ENCODE measurements at regions not wholly inside any gene's neighbourhood (a gene's known extent, or its start where the extent isn't known, plus 50 kb on each side); places are given as distances from the start of the nearest gene placed in this dataset.

GRCh38 chr1:209458921-209459320 is 124.6 kb upstream of the CAMK1G start:
- DNase-seq (ENCODE audit: low read depth), result no peak
- in situ Hi-C loops (cut with HindIII; ENCODE audit: low pct_unique_long_range_greater_than_20kb, low sequenced_read_pairs), result no loop called here

DNA sequence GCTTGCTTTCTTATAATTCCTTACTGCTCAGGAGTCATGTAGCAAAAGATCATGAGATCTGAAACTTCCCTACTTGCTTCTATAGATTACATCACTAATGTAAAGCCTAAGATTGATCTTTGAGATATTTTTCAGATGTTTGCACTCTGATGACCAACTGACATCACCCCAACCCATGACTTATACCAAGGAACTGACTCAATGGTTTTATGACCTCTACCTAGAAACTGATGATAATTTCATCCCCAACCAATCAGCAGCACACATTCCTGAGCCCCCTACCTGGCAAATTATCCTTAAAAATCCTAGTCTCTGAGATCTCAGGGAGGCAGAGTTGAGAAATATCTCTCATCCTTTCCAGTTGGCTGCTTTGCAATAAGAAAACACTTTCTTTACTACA is 122.3 kb upstream of the CAMK1G start:
- DNase-seq (ENCODE audit: low read depth), result no peak
- in situ Hi-C loops (cut with HindIII; ENCODE audit: low pct_unique_long_range_greater_than_20kb, low sequenced_read_pairs), result no loop called here

DNA sequence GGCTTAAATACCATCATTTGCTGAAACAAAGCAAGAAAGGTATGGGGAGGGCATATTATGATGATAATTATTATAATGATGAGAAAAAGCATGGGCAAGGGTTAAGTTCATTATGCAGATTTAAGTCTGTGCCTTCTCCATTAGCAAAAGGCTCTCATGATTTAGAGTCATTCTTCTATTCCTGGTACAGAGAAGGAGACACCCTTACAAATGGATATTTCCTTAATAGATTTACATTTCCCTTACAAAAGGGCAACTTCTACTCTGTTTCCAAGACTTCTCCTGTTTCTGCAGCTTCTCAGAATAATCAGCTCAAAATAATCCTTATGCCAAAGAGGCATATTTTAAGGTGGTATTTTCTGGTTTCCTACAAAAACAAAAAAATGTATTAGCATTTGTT is 121.1 kb upstream of the CAMK1G start:
- in situ Hi-C loops (cut with HindIII; ENCODE audit: low pct_unique_long_range_greater_than_20kb, low sequenced_read_pairs), result no loop called here

GRCh38 chr1:209463441-209463840 is 120.1 kb upstream of the CAMK1G start:
- DNase-seq (ENCODE audit: low read depth), result no peak
- in situ Hi-C loops (cut with HindIII; ENCODE audit: low pct_unique_long_range_greater_than_20kb, low sequenced_read_pairs), result no loop called here

More for the DNA sequence above, 121.1 kb upstream of the CAMK1G start:
- DNase-seq (ENCODE audit: low read depth), result no peak

DNA sequence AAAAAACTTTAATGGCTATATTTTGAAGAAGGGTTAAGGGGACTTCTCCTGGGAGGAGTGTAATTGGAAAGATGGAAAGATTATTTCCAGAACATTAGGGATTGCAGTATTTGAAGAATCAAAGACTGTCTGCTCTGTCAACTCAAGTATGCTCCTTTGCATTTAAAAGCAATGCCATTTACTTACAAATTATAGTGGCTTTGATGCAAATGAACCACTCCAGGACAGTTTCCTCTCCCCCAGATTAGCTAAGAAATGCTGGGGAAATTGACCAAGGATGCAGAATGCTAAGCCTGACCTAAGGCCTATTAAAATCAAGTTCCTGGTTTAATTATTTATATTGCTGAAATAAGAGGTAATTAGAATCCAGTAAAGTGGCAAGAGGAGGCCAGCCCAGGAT is 110.5 kb upstream of the CAMK1G start:
- in situ Hi-C loops (cut with HindIII; ENCODE audit: low pct_unique_long_range_greater_than_20kb, low sequenced_read_pairs), result no loop called here
- DNase-seq (ENCODE audit: low read depth), result no peak

GRCh38 chr1:209480345-209480744 is 103.2 kb upstream of the CAMK1G start:
- DNase-seq (ENCODE audit: low read depth), result no peak
- in situ Hi-C loops (cut with HindIII; ENCODE audit: low pct_unique_long_range_greater_than_20kb, low sequenced_read_pairs), result no loop called here

DNA sequence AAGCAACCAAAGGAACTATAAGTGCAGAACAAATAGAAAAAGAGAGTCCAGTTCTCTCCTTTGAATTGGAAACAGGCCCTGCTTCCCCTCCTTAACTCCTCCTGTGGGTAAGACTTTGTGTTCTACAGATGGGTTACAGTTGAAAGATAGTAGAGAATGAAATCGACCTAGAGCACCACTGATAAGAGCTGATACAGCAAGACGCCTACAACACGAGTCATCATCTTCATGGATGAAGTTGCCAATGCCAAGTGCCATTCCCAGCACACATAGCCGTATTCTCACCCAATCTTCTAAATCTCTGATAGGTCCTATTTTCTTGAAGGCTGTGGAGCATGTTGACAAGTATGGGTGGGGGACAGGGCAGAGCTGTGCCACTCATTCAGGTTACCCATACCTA is 99.8 kb upstream of the CAMK1G start:
- no peak for DNase-seq (ENCODE audit: low read depth)
- in situ Hi-C loops (cut with HindIII; ENCODE audit: low pct_unique_long_range_greater_than_20kb, low sequenced_read_pairs), result no loop called here

GRCh38 chr1:209484429-209484828 is 99.1 kb upstream of the CAMK1G start:
- in situ Hi-C loops (cut with HindIII; ENCODE audit: low pct_unique_long_range_greater_than_20kb, low sequenced_read_pairs), result no loop called here
- no peak for DNase-seq (ENCODE audit: low read depth)

DNA sequence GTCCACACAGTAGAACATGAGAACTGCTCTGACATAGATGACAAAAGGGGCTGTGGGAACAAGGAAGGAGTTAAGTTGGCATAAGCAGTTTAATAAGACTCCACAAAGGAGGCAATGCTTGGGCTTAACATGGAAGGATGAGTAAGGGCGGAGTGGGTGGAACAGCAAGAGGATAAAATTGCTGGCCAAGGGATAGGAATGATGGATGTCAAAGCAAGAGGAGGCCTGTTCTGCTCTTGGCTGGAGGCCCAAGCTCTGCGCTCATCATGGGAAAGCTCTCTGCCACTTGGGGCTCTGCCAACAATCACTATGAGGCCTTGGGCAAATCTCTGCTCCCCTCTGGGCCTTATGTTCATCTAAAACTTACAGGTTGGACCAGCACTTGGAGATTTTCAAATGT is 98.3 kb upstream of the CAMK1G start:
- DNase-seq (ENCODE audit: low read depth), result no peak
- in situ Hi-C loops (cut with HindIII; ENCODE audit: low pct_unique_long_range_greater_than_20kb, low sequenced_read_pairs), result no loop called here

GRCh38 chr1:209485751-209486150 is 97.8 kb upstream of the CAMK1G start:
- in situ Hi-C loops (cut with HindIII; ENCODE audit: low pct_unique_long_range_greater_than_20kb, low sequenced_read_pairs), result no loop called here

DNA sequence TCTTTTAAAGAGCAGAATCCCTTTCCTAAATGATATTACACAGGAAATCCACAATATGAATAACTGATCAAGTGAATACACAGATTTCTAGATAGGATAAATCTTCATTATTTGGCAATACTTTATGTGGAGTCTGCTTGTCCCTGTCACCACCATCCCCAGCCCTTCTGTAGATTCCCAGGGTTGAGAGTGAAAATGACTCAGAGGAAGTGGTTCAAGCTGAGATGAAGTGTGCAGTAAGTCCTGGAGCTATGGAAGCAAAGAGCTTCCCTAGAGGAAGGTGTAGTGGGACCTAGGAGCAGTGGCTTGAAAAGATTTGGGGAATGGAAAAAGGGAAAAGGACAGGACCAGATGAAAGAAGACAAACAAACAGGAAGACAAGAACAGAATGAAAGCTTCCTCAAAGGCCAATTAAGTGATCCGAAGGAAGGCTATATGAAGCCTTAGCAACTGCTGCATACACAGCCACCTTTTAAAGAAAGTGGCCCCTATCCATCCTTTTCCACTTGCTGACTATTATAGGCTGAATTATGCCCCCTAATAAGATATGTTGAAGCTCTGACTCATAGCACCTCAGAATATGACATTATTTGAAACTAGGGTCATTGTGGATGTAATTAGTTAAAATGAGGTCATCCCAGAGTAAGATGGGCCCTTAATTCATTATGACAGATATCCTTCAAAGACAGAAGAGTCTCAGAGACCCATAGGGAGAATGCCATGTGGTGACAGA is 96.5 kb upstream of the CAMK1G start:
- DNase-seq (ENCODE audit: low read depth), result no peak
- in situ Hi-C loops (cut with HindIII; ENCODE audit: low pct_unique_long_range_greater_than_20kb, low sequenced_read_pairs), result no loop called here

More at GRCh38 chr1:209485751-209486150, 97.8 kb upstream of the CAMK1G start:
- no peak for DNase-seq (ENCODE audit: low read depth)

DNA sequence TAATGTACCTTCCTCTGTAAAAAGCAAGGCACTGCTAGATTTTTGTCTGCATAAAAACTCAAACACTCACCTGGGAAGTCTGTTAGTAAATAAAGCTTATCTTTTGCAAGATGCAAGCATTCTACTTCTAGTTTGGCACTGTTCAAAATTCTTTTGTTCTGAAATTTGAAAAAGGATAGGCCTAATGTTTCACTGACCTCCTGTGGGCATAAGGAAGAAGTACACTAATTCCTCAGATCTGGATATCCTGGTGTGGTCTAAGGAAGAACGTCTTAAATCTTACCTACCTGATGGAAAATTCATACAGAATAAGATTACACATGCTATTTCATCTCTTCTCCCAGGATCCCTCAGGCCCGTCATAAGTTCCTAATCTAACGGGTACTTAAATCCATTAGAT is 93.5 kb upstream of the CAMK1G start:
- no peak for DNase-seq (ENCODE audit: low read depth)
- in situ Hi-C loops (cut with HindIII; ENCODE audit: low pct_unique_long_range_greater_than_20kb, low sequenced_read_pairs), result no loop called here

- DNase-seq (ENCODE audit: low read depth), result no peak
- in situ Hi-C loops (cut with HindIII; ENCODE audit: low pct_unique_long_range_greater_than_20kb, low sequenced_read_pairs), result no loop called here
These were observed 92.5 kb upstream of the CAMK1G start for GRCh38 chr1:209491031-209491430.

- no peak for DNase-seq (ENCODE audit: low read depth)
- in situ Hi-C loops (cut with HindIII; ENCODE audit: low pct_unique_long_range_greater_than_20kb, low sequenced_read_pairs), result no loop called here
These were observed 92.0 kb upstream of the CAMK1G start for GRCh38 chr1:209491496-209491895.

DNA sequence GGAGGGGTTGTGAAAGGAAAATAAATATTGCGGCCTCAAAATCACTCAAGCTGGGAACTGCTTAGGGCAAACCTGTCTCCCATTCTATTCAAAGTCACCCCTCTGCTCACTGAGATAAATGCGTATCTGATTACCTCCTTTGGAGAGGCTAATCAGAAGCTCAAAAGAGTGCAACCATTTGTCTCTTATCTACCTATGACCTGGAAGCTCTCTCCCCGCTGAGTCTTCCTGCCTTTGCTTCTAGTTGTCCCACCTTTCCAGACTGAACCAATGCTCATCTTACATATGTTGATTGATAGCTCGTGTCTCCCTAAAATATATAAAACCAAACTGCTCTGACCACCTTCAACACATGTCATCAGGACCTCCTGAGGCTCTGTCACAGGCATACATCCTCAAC is 91.6 kb upstream of the CAMK1G start:
- no peak for DNase-seq (ENCODE audit: low read depth)
- in situ Hi-C loops (cut with HindIII; ENCODE audit: low pct_unique_long_range_greater_than_20kb, low sequenced_read_pairs), result no loop called here

DNA sequence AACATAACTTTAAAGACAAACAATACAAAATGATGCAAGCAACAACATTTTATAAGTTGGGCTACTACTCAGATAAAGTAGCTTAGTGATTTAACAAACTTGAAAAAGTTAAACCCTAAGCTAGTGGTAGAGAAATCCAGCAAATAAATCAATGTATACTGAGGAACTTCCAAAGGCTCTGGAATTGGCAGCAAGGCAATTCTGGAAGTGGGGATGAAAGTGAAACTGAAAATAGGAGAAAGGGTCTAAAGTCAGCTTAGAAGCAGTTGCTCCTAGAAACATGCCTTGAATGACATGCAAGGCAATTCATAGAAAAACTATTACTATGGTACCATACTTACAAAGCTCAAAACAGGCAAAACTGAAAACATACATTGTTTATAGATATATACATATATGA is 90.0 kb upstream of the CAMK1G start:
- no peak for DNase-seq (ENCODE audit: low read depth)
- in situ Hi-C loops (cut with HindIII; ENCODE audit: low pct_unique_long_range_greater_than_20kb, low sequenced_read_pairs), result no loop called here

DNA sequence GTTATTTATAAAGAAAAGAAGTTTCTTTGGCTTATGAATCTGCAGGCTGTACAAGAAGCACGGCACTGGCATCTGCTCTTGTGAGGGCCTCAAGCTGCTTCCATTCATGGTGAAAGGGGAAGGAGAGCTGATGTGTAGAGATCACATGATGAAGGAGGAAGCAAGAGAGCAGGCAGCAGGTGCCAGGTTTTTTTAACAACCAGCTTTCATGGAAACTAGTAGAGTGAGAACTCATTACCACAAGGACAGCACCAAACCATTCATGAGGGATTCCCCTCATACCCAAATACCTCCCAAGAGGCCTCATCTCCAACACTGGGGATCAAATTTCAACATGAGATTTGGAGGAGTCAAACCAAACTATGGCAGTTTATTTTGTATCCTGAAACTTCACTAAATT is 85.8 kb upstream of the CAMK1G start:
- DNase-seq (ENCODE audit: low read depth), result no peak
- in situ Hi-C loops (cut with HindIII; ENCODE audit: low pct_unique_long_range_greater_than_20kb, low sequenced_read_pairs), result no loop called here

- in situ Hi-C loops (cut with HindIII; ENCODE audit: low pct_unique_long_range_greater_than_20kb, low sequenced_read_pairs), result no loop called here
- DNase-seq (ENCODE audit: low read depth), result no peak
These were observed 82.5 kb upstream of the CAMK1G start for GRCh38 chr1:209500993-209501392.

DNA sequence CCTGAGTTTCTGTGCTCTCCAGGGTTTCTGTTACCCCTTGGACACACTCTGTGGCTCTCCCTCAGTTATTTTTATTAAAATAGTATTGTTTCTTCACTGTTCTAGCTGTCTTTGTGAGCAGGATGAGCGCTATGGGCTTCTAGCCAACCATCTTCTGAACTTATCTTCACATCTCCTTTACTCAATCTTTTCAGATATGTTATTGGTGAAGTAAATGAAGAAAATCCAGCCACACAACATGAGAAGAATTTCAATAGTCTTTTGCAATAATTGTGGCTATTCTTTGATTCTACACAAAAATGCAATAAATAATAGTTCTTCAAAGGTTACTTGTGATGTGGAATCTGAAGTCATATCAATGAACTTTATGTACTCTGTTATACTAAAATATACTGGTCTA is 80.3 kb upstream of the CAMK1G start:
- in situ Hi-C loops (cut with HindIII; ENCODE audit: low pct_unique_long_range_greater_than_20kb, low sequenced_read_pairs), result no loop called here

DNA sequence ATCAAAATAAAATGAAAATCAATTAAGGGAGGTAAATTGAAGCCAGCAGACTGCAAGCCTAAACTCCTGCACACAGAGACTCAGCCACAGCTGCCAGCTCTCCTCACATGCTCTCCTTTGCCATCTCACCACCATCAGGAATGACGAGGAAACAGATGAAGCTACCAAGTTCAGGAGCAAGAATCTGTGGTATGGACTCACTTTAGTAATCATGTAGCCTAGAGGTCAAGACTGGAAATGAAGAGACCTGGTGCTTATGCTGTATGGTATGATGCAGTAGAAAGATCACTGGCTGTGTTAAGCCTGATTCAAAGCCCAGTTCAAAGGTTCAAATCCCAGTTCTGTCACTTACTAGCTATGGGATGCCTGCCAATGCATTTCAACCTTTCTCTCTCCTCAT is 78.9 kb upstream of the CAMK1G start:
- no peak for DNase-seq (ENCODE audit: low read depth)
- in situ Hi-C loops (cut with HindIII; ENCODE audit: low pct_unique_long_range_greater_than_20kb, low sequenced_read_pairs), result no loop called here

More for the DNA sequence above, 80.3 kb upstream of the CAMK1G start:
- no peak for DNase-seq (ENCODE audit: low read depth)
